Activated naive CD4-positive, alpha-beta T cell treated with anti-CD3 and anti-CD28 coated beads, Interleukin-2, amount 10 ng/mL, durations not matched to agents 7 days and 5 days (primary cell): ENCODE measurements at regions not wholly inside any gene's neighbourhood (a gene's known extent, or its start where the extent isn't known, plus 50 kb on each side); places are given as distances from the start of the nearest gene placed in this dataset.

Experiments used
- CTCF ChIA-PET: fragments of 350-600 bp; sonication (Branson Sonifier 250); formaldehyde crosslinking; loops from one replicate; lab custom pipeline; 2021; ENCODE audit warnings: antibody characterized with exemption; lab: Charles Lee
- DNase-seq: peaks from one replicate; pipeline ENCODE4 v3.0.0-alpha.2; 2020
- H3K27ac Mint-ChIP-seq: one replicate; pipeline ENCODE4 v1.8.0; 2021; ENCODE audit warnings: mild to moderate bottlenecking, moderate library complexity, mixed read lengths
- H3K27me3 Mint-ChIP-seq: one replicate; pipeline ENCODE4 v1.8.0; 2021; ENCODE audit warnings: mild to moderate bottlenecking, mixed read lengths
- H3K36me3 Mint-ChIP-seq: one replicate; pipeline ENCODE4 v1.8.0; 2021; ENCODE audit warnings: mixed read lengths
- H3K4me1 Mint-ChIP-seq: one replicate; pipeline ENCODE4 v1.8.0; 2021; ENCODE audit warnings: mixed read lengths
- H3K4me3 Mint-ChIP-seq: one replicate; pipeline ENCODE4 v1.8.0; 2021; ENCODE audit warnings: mild to moderate bottlenecking, moderate library complexity, mixed read lengths
- H3K9me3 Mint-ChIP-seq: one replicate; pipeline ENCODE4 v1.8.0; 2021; ENCODE audit warnings: mixed read lengths

GRCh38 chr16:74232806-74233465 is 63.7 kb upstream of the PSMD7 start:
- Mint-ChIP-seq H3K27me3 (peaks cover 5% of the 10 kb centered on the region), H3K4me3 (no peak overlapping the region), H3K9me3 (no peaks in the 10 kb centered on the region), H3K27ac (no peak overlapping the region), H3K4me1 (no peaks in the 10 kb centered on the region), H3K36me3 (no peaks in the 10 kb centered on the region)
- CTCF ChIA-PET = no interaction called here
- DNase-seq = no peak

GRCh38 chr16:74230126-74230525 is 66.5 kb upstream of the PSMD7 start:
- Mint-ChIP-seq H3K4me1 (no peaks in the 10 kb centered on the region), H3K27me3 (peaks cover 11% of the 10 kb centered on the region), H3K36me3 (no peaks in the 10 kb centered on the region), H3K9me3 (no peaks in the 10 kb centered on the region), H3K27ac (no peak overlapping the region), H3K4me3 (no peak overlapping the region)
- CTCF ChIA-PET = no interaction called here
- DNase-seq = no peak

- peaks cover 6% of the 10 kb centered on the region for H3K27me3 Mint-ChIP-seq
Measured at GRCh38 chr16:74226338-74226954, 70.2 kb upstream of the PSMD7 start.

GRCh38 chr16:74224828-74225612 is 71.6 kb upstream of the PSMD7 start:
- Mint-ChIP-seq H3K4me1 (no peaks in the 10 kb centered on the region), H3K36me3 (no peaks in the 10 kb centered on the region), H3K27ac (no peak overlapping the region), H3K4me3 (no peak overlapping the region), H3K27me3 (peaks cover 6% of the 10 kb centered on the region), H3K9me3 (no peaks in the 10 kb centered on the region)
- no peak for DNase-seq
- CTCF ChIA-PET = no interaction called here

More at GRCh38 chr16:74226338-74226954, 70.2 kb upstream of the PSMD7 start:
- Mint-ChIP-seq H3K4me3 (no peak overlapping the region), H3K36me3 (no peaks in the 10 kb centered on the region), H3K4me1 (no peaks in the 10 kb centered on the region), H3K27ac (no peak overlapping the region), H3K9me3 (no peaks in the 10 kb centered on the region)
- no peak for DNase-seq
- CTCF ChIA-PET = interaction anchor here (0.8 to 1.2 kb wide), 3 partner anchors 12 to 50 kb away, joined by 3 to 4 read pairs (median 4); no protein-coding TSS in a partner anchor

- peaks cover 2% of the 10 kb centered on the region for H3K27me3 Mint-ChIP-seq
- H3K27ac Mint-ChIP-seq = no peak overlapping the region
- CTCF ChIA-PET = no interaction called here
- no peak overlapping the region for H3K4me3 Mint-ChIP-seq
- no peaks in the 10 kb centered on the region for H3K36me3 Mint-ChIP-seq
- no peak for DNase-seq
- no peaks in the 10 kb centered on the region for H3K4me1 Mint-ChIP-seq
- H3K9me3 Mint-ChIP-seq = no peaks in the 10 kb centered on the region
Measured at GRCh38 chr16:74221828-74222227, 74.8 kb upstream of the PSMD7 start.

- Mint-ChIP-seq H3K9me3 (no peaks in the 10 kb centered on the region), H3K27me3 (no peaks in the 10 kb centered on the region), H3K4me1 (no peaks in the 10 kb centered on the region), H3K4me3 (no peak overlapping the region), H3K36me3 (no peaks in the 10 kb centered on the region), H3K27ac (no peak overlapping the region)
- CTCF ChIA-PET = no interaction called here
- DNase-seq = no peak
Measured at GRCh38 chr16:74219706-74220105, 76.9 kb upstream of the PSMD7 start.

GRCh38 chr16:74218871-74219270 is 77.7 kb upstream of the PSMD7 start:
- CTCF ChIA-PET = no interaction called here
- no peaks in the 10 kb centered on the region for H3K27me3 Mint-ChIP-seq
- DNase-seq = no peak
- H3K4me1 Mint-ChIP-seq = no peaks in the 10 kb centered on the region
- H3K4me3 Mint-ChIP-seq = no peak overlapping the region
- H3K9me3 Mint-ChIP-seq = no peaks in the 10 kb centered on the region
- no peak overlapping the region for H3K27ac Mint-ChIP-seq
- no peaks in the 10 kb centered on the region for H3K36me3 Mint-ChIP-seq

GRCh38 chr16:74216319-74216718 is 80.3 kb upstream of the PSMD7 start:
- H3K4me1 Mint-ChIP-seq = no peaks in the 10 kb centered on the region
- CTCF ChIA-PET = no interaction called here
- no peak overlapping the region for H3K27ac Mint-ChIP-seq
- no peaks in the 10 kb centered on the region for H3K27me3 Mint-ChIP-seq
- H3K36me3 Mint-ChIP-seq = no peaks in the 10 kb centered on the region
- no peak overlapping the region for H3K4me3 Mint-ChIP-seq
- H3K9me3 Mint-ChIP-seq = no peaks in the 10 kb centered on the region
- DNase-seq = no peak

- Mint-ChIP-seq H3K36me3 (no peaks in the 10 kb centered on the region), H3K9me3 (no peaks in the 10 kb centered on the region), H3K27ac (no peak overlapping the region), H3K4me3 (no peak overlapping the region), H3K4me1 (no peaks in the 10 kb centered on the region), H3K27me3 (no peaks in the 10 kb centered on the region)
- CTCF ChIA-PET = interaction anchor here (0.6 kb wide), 1 partner anchor 285 kb away, joined by 3 read pairs; no protein-coding TSS in a partner anchor
- no peak for DNase-seq
Measured at GRCh38 chr16:74215249-74215648, 81.4 kb upstream of the PSMD7 start.

- Mint-ChIP-seq H3K4me1 (no peaks in the 10 kb centered on the region), H3K27ac (no peak overlapping the region), H3K36me3 (no peaks in the 10 kb centered on the region), H3K4me3 (no peak overlapping the region), H3K27me3 (no peaks in the 10 kb centered on the region), H3K9me3 (no peaks in the 10 kb centered on the region)
- DNase-seq = no peak
- CTCF ChIA-PET = no interaction called here
Measured at GRCh38 chr16:74213372-74213771, 83.2 kb upstream of the PSMD7 start.

- CTCF ChIA-PET = no interaction called here
- H3K4me1 Mint-ChIP-seq = no peaks in the 10 kb centered on the region
Measured at GRCh38 chr16:74210245-74210644, 86.4 kb upstream of the PSMD7 start.

GRCh38 chr16:74202009-74202408 is 94.6 kb upstream of the PSMD7 start:
- H3K4me3 Mint-ChIP-seq = no peak overlapping the region
- CTCF ChIA-PET = no interaction called here
- no peak for DNase-seq
- H3K4me1 Mint-ChIP-seq = no peaks in the 10 kb centered on the region
- H3K27me3 Mint-ChIP-seq = no peaks in the 10 kb centered on the region
- H3K9me3 Mint-ChIP-seq = no peaks in the 10 kb centered on the region
- H3K36me3 Mint-ChIP-seq = no peaks in the 10 kb centered on the region
- no peak overlapping the region for H3K27ac Mint-ChIP-seq

More at GRCh38 chr16:74210245-74210644, 86.4 kb upstream of the PSMD7 start:
- Mint-ChIP-seq H3K9me3 (no peaks in the 10 kb centered on the region), H3K27me3 (no peaks in the 10 kb centered on the region), H3K4me3 (no peak overlapping the region), H3K36me3 (no peaks in the 10 kb centered on the region), H3K27ac (no peak overlapping the region)
- DNase-seq = no peak

- no peaks in the 10 kb centered on the region for H3K36me3 Mint-ChIP-seq
- CTCF ChIA-PET = no interaction called here
- H3K4me3 Mint-ChIP-seq = no peak overlapping the region
- H3K27ac Mint-ChIP-seq = no peak overlapping the region
- H3K4me1 Mint-ChIP-seq = no peaks in the 10 kb centered on the region
- no peak for DNase-seq
- no peaks in the 10 kb centered on the region for H3K27me3 Mint-ChIP-seq
- no peaks in the 10 kb centered on the region for H3K9me3 Mint-ChIP-seq
Measured at GRCh38 chr16:74201576-74201975, 95.0 kb upstream of the PSMD7 start.

- H3K27ac Mint-ChIP-seq = no peak overlapping the region
- H3K9me3 Mint-ChIP-seq = no peaks in the 10 kb centered on the region
- no peak for DNase-seq
- H3K4me3 Mint-ChIP-seq = no peak overlapping the region
- CTCF ChIA-PET = no interaction called here
- H3K4me1 Mint-ChIP-seq = no peaks in the 10 kb centered on the region
- H3K27me3 Mint-ChIP-seq = no peaks in the 10 kb centered on the region
- no peaks in the 10 kb centered on the region for H3K36me3 Mint-ChIP-seq
Measured at GRCh38 chr16:74200921-74201320, 95.7 kb upstream of the PSMD7 start.

GRCh38 chr16:74199842-74200124 is 96.8 kb upstream of the PSMD7 start:
- Mint-ChIP-seq H3K27me3 (peaks cover 4% of the 10 kb centered on the region), H3K27ac (no peak overlapping the region), H3K4me3 (no peak overlapping the region), H3K9me3 (no peaks in the 10 kb centered on the region), H3K36me3 (no peaks in the 10 kb centered on the region), H3K4me1 (no peaks in the 10 kb centered on the region)
- DNase-seq = no peak
- CTCF ChIA-PET = no interaction called here
